ENCODE measurements at regions not wholly inside any gene's neighbourhood (a gene's known extent, or its start where the extent isn't known, plus 50 kb on each side); places are given as distances from the start of the nearest gene placed in this dataset.

DNA sequence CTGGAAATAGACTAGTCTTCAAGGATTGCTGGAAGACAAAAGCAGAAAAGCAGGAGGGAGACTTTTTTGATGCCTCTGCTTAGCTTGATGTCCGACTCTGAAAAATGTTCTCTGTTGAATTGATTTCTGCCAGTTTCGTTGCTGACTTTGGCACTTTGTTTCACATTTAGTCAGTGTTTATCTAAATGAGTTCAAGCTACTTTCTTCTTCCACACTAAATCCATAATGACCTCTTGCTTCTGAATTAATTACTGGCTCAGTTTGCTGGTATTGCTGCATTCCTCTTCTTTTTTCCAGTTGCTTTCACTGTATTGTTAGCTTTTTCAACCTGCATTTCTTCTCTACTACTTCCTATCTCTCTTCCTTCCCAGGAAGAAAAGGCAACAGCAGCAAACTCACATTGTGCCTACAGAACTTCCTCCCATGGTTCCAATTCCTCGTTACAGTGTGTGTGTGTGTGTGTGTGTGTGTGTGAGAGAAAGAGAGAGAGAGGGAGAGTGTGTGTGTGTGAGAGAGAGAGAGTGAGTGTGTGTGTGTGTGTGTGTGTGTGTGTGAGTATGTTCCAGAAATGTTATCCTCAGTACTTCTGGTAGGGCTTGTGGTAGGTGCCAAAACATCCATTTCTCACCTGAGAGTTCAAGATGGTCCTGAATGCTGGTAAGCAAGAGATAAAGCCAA is 234.8 kb downstream of the CSNK1G3 start:
- BruUV-seq (replicated peaks): no TSS peak
- H3K27me3 ChIP-seq (ENCODE audit: control insufficient read depth in 1 of 2, insufficient read depth in 2 of 2, low read length in 2 of 2): no peaks in the 10 kb centered on the region
- FAIRE-seq (no peak), DNase-seq (ENCODE audit: low spot score) (no peak), ATAC-seq (no peak)
- no peak overlapping the region for H3K4me3 ChIP-seq (replicated peaks in 1 of 3; ENCODE audit: insufficient read depth in 1 of 3, low read depth in 2 of 3, low read length in 3 of 3)
- H3K9ac ChIP-seq (ENCODE audit: insufficient read depth, low read depth, low read length): no peak overlapping the region
- in situ Hi-C loops (cut with HindIII; ENCODE audit: extremely low pct_ligation_motif_present, low pct_unique_long_range_greater_than_20kb): no loop called here
- no peaks in the 10 kb centered on the region for H3K36me3 ChIP-seq (replicated peaks in 1 of 2; ENCODE audit: control insufficient read depth in 1 of 2, insufficient read depth in 2 of 2, low read length in 2 of 2)
- intact Hi-C loops (cut with micrococcal nuclease; ENCODE audit: unreplicated experiment): no loop called here
- H3K4me1 ChIP-seq (ENCODE audit: insufficient read depth, low read length): no peaks in the 10 kb centered on the region
- no peak overlapping the region for H2AFZ ChIP-seq (ENCODE audit: low read length)
- no peak overlapping the region for H3K27ac ChIP-seq (ENCODE audit: extremely low read length, insufficient read depth, low read length)
- H4K20me1 ChIP-seq (ENCODE audit: insufficient read depth, low read length): no peaks in the 10 kb centered on the region
- ChIA-PET POLR2A (no interaction called here), CTCF (ENCODE audit: low intra/inter-chr PET ratio, low total read pairs) (no interaction called here)
- WGBS (ENCODE audit: low lambda C conversion rate): 11% methylated on average over 3 of the region's 3 CpGs
- no peaks in the 10 kb centered on the region for H3K9me3 ChIP-seq (ENCODE audit: low read length)
- no peak overlapping the region for H3K4me2 ChIP-seq (ENCODE audit: low read depth, low read length)
- TF ChIP-seq ZNF251 (CRISPR knock-in tag; IDR thresholded peaks at IDR 0.05) (no peak), MBNL3 (CRISPR knock-in tag; conservative IDR thresholded peaks at IDR 0.05) (no peak), ESRRA (CRISPR knock-in tag; IDR thresholded peaks at IDR 0.05; ENCODE audit: low read depth) (no peak), ZFP1 (CRISPR knock-in tag; IDR thresholded peaks at IDR 0.05) (no peak), ZFP37 (CRISPR knock-in tag; IDR thresholded peaks at IDR 0.05; ENCODE audit: borderline replicate concordance) (no peak), ZNF34 (CRISPR knock-in tag; IDR thresholded peaks at IDR 0.05; ENCODE audit: borderline replicate concordance) (no peak), RFXANK (CRISPR knock-in tag; IDR thresholded peaks at IDR 0.05) (no peak)
- TF ChIP-seq, protein P1, sequence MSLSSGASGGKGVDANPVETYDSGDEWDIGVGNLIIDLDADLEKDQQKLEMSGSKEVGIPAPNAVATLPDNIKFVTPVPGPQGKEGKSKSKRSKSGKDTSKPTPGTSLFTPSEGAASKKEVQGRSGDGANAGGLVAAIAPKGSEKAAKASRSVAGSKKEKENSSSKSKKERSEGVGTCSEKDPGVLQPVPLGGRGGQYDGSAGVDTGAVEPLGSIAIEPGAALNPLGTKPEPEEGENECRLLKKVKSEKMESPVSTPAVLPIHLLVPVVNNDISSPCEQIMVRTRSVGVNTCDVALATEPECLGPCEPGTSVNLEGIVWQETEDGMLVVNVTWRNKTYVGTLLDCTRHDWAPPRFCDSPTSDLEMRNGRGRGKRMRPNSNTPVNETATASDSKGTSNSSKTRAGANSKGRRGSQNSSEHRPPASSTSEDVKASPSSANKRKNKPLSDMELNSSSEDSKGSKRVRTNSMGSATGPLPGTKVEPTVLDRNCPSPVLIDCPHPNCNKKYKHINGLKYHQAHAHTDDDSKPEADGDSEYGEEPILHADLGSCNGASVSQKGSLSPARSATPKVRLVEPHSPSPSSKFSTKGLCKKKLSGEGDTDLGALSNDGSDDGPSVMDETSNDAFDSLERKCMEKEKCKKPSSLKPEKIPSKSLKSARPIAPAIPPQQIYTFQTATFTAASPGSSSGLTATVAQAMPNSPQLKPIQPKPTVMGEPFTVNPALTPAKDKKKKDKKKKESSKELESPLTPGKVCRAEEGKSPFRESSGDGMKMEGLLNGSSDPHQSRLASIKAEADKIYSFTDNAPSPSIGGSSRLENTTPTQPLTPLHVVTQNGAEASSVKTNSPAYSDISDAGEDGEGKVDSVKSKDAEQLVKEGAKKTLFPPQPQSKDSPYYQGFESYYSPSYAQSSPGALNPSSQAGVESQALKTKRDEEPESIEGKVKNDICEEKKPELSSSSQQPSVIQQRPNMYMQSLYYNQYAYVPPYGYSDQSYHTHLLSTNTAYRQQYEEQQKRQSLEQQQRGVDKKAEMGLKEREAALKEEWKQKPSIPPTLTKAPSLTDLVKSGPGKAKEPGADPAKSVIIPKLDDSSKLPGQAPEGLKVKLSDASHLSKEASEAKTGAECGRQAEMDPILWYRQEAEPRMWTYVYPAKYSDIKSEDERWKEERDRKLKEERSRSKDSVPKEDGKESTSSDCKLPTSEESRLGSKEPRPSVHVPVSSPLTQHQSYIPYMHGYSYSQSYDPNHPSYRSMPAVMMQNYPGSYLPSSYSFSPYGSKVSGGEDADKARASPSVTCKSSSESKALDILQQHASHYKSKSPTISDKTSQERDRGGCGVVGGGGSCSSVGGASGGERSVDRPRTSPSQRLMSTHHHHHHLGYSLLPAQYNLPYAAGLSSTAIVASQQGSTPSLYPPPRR (CRISPR knock-in tag; IDR thresholded peaks at IDR 0.05; ENCODE audit: borderline replicate concordance): no peak
- TF ChIP-seq, protein P2, sequence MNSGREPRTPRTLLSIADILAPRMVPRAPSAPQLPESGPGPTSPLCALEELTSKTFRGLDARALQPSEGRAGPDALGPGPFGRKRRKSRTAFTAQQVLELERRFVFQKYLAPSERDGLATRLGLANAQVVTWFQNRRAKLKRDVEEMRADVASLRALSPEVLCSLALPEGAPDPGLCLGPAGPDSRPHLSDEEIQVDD (CRISPR knock-in tag; IDR thresholded peaks at IDR 0.05; ENCODE audit: borderline replicate concordance): no peak
- TF ChIP-seq, protein P3, sequence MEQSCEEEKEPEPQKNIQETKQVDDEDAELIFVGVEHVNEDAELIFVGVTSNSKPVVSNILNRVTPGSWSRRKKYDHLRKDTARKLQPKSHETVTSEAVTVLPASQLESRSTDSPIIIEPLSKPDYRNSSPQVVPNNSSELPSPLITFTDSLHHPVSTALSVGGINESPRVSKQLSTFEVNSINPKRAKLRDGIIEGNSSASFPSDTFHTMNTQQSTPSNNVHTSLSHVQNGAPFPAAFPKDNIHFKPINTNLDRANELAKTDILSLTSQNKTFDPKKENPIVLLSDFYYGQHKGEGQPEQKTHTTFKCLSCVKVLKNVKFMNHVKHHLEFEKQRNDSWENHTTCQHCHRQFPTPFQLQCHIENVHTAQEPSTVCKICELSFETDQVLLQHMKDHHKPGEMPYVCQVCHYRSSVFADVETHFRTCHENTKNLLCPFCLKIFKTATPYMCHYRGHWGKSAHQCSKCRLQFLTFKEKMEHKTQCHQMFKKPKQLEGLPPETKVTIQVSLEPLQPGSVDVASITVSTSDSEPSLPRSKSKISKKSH (CRISPR knock-in tag; IDR thresholded peaks at IDR 0.05; ENCODE audit: borderline replicate concordance): no peak
- TF ChIP-seq, protein P4, sequence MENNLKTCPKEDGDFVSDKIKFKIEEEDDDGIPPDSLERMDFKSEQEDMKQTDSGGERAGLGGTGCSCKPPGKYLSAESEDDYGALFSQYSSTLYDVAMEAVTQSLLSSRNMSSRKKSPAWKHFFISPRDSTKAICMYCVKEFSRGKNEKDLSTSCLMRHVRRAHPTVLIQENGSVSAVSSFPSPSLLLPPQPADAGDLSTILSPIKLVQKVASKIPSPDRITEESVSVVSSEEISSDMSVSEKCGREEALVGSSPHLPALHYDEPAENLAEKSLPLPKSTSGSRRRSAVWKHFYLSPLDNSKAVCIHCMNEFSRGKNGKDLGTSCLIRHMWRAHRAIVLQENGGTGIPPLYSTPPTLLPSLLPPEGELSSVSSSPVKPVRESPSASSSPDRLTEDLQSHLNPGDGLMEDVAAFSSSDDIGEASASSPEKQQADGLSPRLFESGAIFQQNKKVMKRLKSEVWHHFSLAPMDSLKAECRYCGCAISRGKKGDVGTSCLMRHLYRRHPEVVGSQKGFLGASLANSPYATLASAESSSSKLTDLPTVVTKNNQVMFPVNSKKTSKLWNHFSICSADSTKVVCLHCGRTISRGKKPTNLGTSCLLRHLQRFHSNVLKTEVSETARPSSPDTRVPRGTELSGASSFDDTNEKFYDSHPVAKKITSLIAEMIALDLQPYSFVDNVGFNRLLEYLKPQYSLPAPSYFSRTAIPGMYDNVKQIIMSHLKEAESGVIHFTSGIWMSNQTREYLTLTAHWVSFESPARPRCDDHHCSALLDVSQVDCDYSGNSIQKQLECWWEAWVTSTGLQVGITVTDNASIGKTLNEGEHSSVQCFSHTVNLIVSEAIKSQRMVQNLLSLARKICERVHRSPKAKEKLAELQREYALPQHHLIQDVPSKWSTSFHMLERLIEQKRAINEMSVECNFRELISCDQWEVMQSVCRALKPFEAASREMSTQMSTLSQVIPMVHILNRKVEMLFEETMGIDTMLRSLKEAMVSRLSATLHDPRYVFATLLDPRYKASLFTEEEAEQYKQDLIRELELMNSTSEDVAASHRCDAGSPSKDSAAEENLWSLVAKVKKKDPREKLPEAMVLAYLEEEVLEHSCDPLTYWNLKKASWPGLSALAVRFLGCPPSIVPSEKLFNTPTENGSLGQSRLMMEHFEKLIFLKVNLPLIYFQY (CRISPR knock-in tag; IDR thresholded peaks at IDR 0.05; ENCODE audit: borderline replicate concordance): no peak
- TF ChIP-seq, protein P5, sequence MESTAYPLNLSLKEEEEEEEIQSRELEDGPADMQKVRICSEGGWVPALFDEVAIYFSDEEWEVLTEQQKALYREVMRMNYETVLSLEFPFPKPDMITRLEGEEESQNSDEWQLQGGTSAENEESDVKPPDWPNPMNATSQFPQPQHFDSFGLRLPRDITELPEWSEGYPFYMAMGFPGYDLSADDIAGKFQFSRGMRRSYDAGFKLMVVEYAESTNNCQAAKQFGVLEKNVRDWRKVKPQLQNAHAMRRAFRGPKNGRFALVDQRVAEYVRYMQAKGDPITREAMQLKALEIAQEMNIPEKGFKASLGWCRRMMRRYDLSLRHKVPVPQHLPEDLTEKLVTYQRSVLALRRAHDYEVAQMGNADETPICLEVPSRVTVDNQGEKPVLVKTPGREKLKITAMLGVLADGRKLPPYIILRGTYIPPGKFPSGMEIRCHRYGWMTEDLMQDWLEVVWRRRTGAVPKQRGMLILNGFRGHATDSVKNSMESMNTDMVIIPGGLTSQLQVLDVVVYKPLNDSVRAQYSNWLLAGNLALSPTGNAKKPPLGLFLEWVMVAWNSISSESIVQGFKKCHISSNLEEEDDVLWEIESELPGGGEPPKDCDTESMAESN (CRISPR knock-in tag; conservative IDR thresholded peaks at IDR 0.05): no peak
- no peaks in the 10 kb centered on the region for H3K79me2 ChIP-seq (ENCODE audit: insufficient read depth, low read length)
